GM12878 (cell line): ENCODE measurements at regions not wholly inside any gene's neighbourhood (a gene's known extent, or its start where the extent isn't known, plus 50 kb on each side); places are given as distances from the start of the nearest gene placed in this dataset.

ENCODE experiments used
- BCLAF1 ChIP-seq: fragments of 450-650 bp; IDR thresholded peaks from 2 replicates; pipeline ENCODE4 v1.6.1; 2017; ENCODE audit warnings: antibody characterized with exemption, mild to moderate bottlenecking, moderate library complexity
- CEBPB ChIP-seq, 2 experiments: fragments of 150-350 bp in 1 of 2; IDR thresholded peaks; 2 replicates each; pipeline ENCODE4 v1.6.1; 2012 to 2014; ENCODE audit warnings: low read depth in 2 of 2, low read length in 2 of 2, borderline replicate concordance in 1 of 2, inconsistent platforms in 1 of 2
- CHD4 ChIP-seq: fragments of 200-600 bp; sonication (generic); IDR thresholded peaks from 2 replicates; pipeline ENCODE4 v1.6.1; 2016; ENCODE audit warnings: mild to moderate bottlenecking
- CTCF ChIP-seq, 3 experiments: IDR thresholded peaks in 2 of 3; conservative IDR thresholded peaks in 1 of 3; 2 replicates each; pipeline ENCODE4 v1.5.1; 2011; ENCODE audit warnings: low read depth in 3 of 3, low read length in 3 of 3, mild to moderate bottlenecking in 3 of 3, control low read depth in 2 of 3, moderate library complexity in 2 of 3, inconsistent platforms in 1 of 3, mixed read lengths in 1 of 3; ENCODE audit not compliant: control insufficient read depth in 2 of 3, insufficient read depth in 1 of 3; ENCODE audit errors: extremely low read depth in 1 of 3
- MAX ChIP-seq: IDR thresholded peaks from 2 replicates; pipeline ENCODE4 v1.6.1; 2012; ENCODE audit warnings: low read depth, low read length, improper control_type of control experiment
- RAD21 ChIP-seq: IDR thresholded peaks from 2 replicates; pipeline ENCODE4 v1.6.1; 2011; ENCODE audit warnings: mild to moderate bottlenecking, low read depth, low read length, moderate library complexity; ENCODE audit not compliant: insufficient read depth
- RBBP5 ChIP-seq: fragments of 200-600 bp; sonication (generic); conservative IDR thresholded peaks from 2 replicates; pipeline ENCODE4 v1.6.1; 2016
- SMC3 ChIP-seq: IDR thresholded peaks from 2 replicates; pipeline ENCODE4 v1.6.1; 2011; ENCODE audit warnings: low read length, improper control_type of control experiment, borderline replicate concordance
- SP1 ChIP-seq: IDR thresholded peaks from one replicate; pipeline ENCODE4 v1.6.1; 2011; ENCODE audit warnings: low read depth, low read length
- TAF1 ChIP-seq: IDR thresholded peaks from 2 replicates; pipeline ENCODE4 v1.6.1; 2011; ENCODE audit warnings: mild to moderate bottlenecking, low read depth, low read length, borderline replicate concordance
- ZBTB4 ChIP-seq: fragments of 450-650 bp; formaldehyde crosslinking; IDR thresholded peaks from 2 replicates; pipeline ENCODE4 v1.4.0; 2022; ENCODE audit warnings: mild to moderate bottlenecking, moderate library complexity
- TF ChIP-seq, protein P1 (sequence below): IDR thresholded peaks from 2 replicates; pipeline ENCODE4 v1.6.1; 2012; ENCODE audit warnings: low read depth, low read length, improper control_type of control experiment

GRCh38 chr6:4664117-4664626 lies 112.0 kb upstream of the CDYL start:
- TF ChIP-seq RBBP5, result no peak
- no peak for TF ChIP-seq CTCF (IDR thresholded peaks at IDR 0.05 in 2 of 3, conservative IDR thresholded peaks at IDR 0.05 in 1 of 3; ENCODE audit: control insufficient read depth in 2 of 3, extremely low read depth in 1 of 3, insufficient read depth in 1 of 3, low read depth in 3 of 3, low read length in 3 of 3)
- no peak for TF ChIP-seq SP1
- TF ChIP-seq, protein P1, sequence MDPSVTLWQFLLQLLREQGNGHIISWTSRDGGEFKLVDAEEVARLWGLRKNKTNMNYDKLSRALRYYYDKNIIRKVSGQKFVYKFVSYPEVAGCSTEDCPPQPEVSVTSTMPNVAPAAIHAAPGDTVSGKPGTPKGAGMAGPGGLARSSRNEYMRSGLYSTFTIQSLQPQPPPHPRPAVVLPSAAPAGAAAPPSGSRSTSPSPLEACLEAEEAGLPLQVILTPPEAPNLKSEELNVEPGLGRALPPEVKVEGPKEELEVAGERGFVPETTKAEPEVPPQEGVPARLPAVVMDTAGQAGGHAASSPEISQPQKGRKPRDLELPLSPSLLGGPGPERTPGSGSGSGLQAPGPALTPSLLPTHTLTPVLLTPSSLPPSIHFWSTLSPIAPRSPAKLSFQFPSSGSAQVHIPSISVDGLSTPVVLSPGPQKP, result no peak
- no peak for TF ChIP-seq TAF1
- TF ChIP-seq BCLAF1, result no peak
- no peak for TF ChIP-seq ZBTB4 (CRISPR knock-in tag)
- TF ChIP-seq RAD21, result no peak
- no peak for TF ChIP-seq CEBPB (IDR thresholded peaks at IDR 0.05; ENCODE audit: borderline replicate concordance in 1 of 2, low read depth in 2 of 2, low read length in 2 of 2)
- TF ChIP-seq CHD4, result no peak
- no peak for TF ChIP-seq MAX
- no peak for TF ChIP-seq SMC3
